ENCODE measurements at regions not wholly inside any gene's neighbourhood (a gene's known extent, or its start where the extent isn't known, plus 50 kb on each side); places are given as distances from the start of the nearest gene placed in this dataset.

- TF ChIP-seq STAT1 (IDR thresholded peaks at IDR 0.05; ENCODE audit: unreplicated experiment) (no peak), ZNF114 (CRISPR knock-in tag; IDR thresholded peaks at IDR 0.05) (no peak), NANOG (IDR thresholded peaks at IDR 0.05; ENCODE audit: borderline replicate concordance) (no peak), REST (IDR thresholded peaks at IDR 0.05; ENCODE audit: unreplicated experiment) (no peak), JUNB (IDR thresholded peaks at IDR 0.05; ENCODE audit: unreplicated experiment) (no peak), CTCF (conservative IDR thresholded peaks at IDR 0.05; ENCODE audit: low read depth in 2 of 2) (no peak), EZH2 (IDR thresholded peaks at IDR 0.05; ENCODE audit: low read depth, unreplicated experiment) (no peak), POLR2AphosphoS5 (IDR thresholded peaks at IDR 0.05; ENCODE audit: low read depth) (no peak), ZNF462 (CRISPR knock-in tag; IDR thresholded peaks at IDR 0.05) (no peak), CREB1 (CRISPR knock-in tag; IDR thresholded peaks at IDR 0.05; ENCODE audit: low read depth) (no peak), EZH2phosphoT487 (IDR thresholded peaks at IDR 0.05; ENCODE audit: unreplicated experiment) (no peak), ZNF331 (CRISPR knock-in tag; IDR thresholded peaks at IDR 0.05; ENCODE audit: low read depth) (no peak), ETS1 (IDR thresholded peaks at IDR 0.05) (no peak)
- Histone ChIP-seq H3K9me2 (ENCODE audit: insufficient read depth) (no peaks in the 10 kb centered on the region), H3K4me2 (no peak overlapping the region), H3K27me3 (ENCODE audit: insufficient read depth) (no peaks in the 10 kb centered on the region), H3F3A (replicated peaks; ENCODE audit: low read depth) (no peaks in the 10 kb centered on the region), H2AFZ (no peak overlapping the region), H3K4me1 (ENCODE audit: insufficient read depth) (no peaks in the 10 kb centered on the region), H3K79me2 (replicated peaks; ENCODE audit: insufficient read depth) (no peaks in the 10 kb centered on the region), H3K4me3 (no peak overlapping the region), H3K27ac (ENCODE audit: low read depth) (no peak overlapping the region), H4K20me1 (replicated peaks; ENCODE audit: insufficient read depth) (no peaks in the 10 kb centered on the region), H3K36me3 (ENCODE audit: insufficient read depth) (no peaks in the 10 kb centered on the region)
- Mint-ChIP-seq H3K4me3 (no peak overlapping the region), H3K36me3 (ENCODE audit: low read depth) (peaks cover 39% of the 10 kb centered on the region), H3K27ac (no peak overlapping the region), H3K4me1 (no peaks in the 10 kb centered on the region), H3K27me3 (ENCODE audit: insufficient read depth, low read depth, poor library complexity) (no peaks in the 10 kb centered on the region), H3K9me3 (peaks cover 93% of the 10 kb centered on the region)
- DNase-seq (ENCODE audit: low spot score) (no peak), ATAC-seq (no peak)
Measured at GRCh38 chr12:127060310-127060847, 1206.6 kb upstream of the TMEM132C start.
